ENCODE measurements at regions not wholly inside any gene's neighbourhood (a gene's known extent, or its start where the extent isn't known, plus 50 kb on each side); places are given as distances from the start of the nearest gene placed in this dataset.

DNA sequence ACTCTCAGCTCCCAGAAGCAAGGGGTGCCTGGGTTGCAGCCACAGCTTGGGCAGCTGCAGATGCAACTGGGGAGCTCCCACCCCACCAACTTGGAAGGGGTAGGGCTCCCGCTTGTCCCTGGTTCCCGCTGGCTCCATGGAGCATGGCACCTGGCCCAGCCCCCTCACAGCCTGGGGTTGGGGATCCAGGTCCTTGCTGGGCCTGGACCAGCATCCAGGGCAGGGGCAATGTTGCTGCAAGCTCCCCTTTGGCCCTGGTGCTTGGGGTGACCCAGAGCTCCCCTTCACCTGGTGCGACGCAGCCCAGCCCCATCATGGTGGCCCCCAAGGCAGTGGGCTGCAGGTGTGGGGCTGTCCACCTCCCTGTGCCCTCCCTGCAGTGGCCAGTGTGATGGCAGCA is 99.6 kb upstream of the FRMD4B start:
- no peak for TF ChIP-seq USF2 (IDR thresholded peaks at IDR 0.05; ENCODE audit: borderline replicate concordance, low read depth, low read length)
- TF ChIP-seq RXRA (IDR thresholded peaks at IDR 0.05; ENCODE audit: borderline replicate concordance, low read depth) = no peak
- no peak for TF ChIP-seq CTCF (IDR thresholded peaks at IDR 0.05)
- TF ChIP-seq YY1 (IDR thresholded peaks at IDR 0.05; ENCODE audit: low read depth) = no peak
- TF ChIP-seq EP300 (IDR thresholded peaks at IDR 0.05; ENCODE audit: borderline replicate concordance in 1 of 2, low read depth in 1 of 2, low read length in 1 of 2) = no peak
- no peak for TF ChIP-seq TAF1 (IDR thresholded peaks at IDR 0.05; ENCODE audit: borderline replicate concordance, low read depth, low read length)

All from SK-N-SH (cell line).